D721Med (cell line): ENCODE measurements at regions not wholly inside any gene's neighbourhood (a gene's known extent, or its start where the extent isn't known, plus 50 kb on each side); places are given as distances from the start of the nearest gene placed in this dataset.

ENCODE experiments used
- DNase-seq: peaks from one replicate; pipeline ENCODE4 v3.0.0; 2011; ENCODE audit warnings: low spot score; ENCODE audit not compliant: insufficient read length
- FAIRE-seq: peaks from 2 replicates; lab custom pipeline; 2011; peaks lifted over from hg19 to GRCh38; lab: Jason Lieb, UNC
- TF ChIP-seq, protein P1 (sequence below): IDR thresholded peaks from 2 replicates; pipeline ENCODE4 v1.5.1; 2012; ENCODE audit warnings: mild to moderate bottlenecking, control low read depth; ENCODE audit not compliant: insufficient read depth; ENCODE audit errors: missing control alignments

DNA sequence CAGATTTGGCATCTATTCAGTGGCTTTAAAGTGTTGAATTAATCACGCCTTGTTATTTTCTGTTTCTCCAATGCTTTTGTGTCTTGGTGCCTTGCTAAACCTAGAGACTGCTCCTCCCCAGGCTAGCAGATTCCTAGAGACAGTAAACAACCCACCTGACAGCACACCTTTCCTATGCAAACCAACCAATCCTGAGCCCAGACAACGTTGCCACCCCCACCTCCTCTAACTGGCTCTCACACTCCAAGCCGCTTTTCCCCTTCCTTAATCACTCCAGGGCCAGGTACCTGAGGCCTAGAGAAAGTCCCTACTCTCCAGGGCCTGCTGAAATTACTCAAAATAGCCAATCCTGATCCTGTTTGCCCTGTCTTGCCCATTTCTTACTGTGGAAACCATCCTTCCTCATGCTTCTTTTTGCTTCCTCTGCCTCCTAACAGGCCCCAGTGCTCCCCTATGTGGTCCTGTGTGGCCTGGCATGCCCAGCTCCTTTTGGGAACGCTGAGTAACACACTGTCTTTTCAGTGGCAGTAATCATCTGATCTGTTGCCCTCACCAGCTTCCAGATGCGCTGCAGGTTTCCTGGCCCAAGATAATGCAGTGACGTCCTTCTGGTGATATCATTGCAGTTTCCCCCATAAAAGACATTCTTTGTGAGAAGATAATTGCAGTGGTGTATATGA lies 53.4 kb downstream of the GAS1 start:
- DNase-seq (no peak), FAIRE-seq (no peak)
- TF ChIP-seq, protein P1, sequence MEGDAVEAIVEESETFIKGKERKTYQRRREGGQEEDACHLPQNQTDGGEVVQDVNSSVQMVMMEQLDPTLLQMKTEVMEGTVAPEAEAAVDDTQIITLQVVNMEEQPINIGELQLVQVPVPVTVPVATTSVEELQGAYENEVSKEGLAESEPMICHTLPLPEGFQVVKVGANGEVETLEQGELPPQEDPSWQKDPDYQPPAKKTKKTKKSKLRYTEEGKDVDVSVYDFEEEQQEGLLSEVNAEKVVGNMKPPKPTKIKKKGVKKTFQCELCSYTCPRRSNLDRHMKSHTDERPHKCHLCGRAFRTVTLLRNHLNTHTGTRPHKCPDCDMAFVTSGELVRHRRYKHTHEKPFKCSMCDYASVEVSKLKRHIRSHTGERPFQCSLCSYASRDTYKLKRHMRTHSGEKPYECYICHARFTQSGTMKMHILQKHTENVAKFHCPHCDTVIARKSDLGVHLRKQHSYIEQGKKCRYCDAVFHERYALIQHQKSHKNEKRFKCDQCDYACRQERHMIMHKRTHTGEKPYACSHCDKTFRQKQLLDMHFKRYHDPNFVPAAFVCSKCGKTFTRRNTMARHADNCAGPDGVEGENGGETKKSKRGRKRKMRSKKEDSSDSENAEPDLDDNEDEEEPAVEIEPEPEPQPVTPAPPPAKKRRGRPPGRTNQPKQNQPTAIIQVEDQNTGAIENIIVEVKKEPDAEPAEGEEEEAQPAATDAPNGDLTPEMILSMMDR = no peak

DNA sequence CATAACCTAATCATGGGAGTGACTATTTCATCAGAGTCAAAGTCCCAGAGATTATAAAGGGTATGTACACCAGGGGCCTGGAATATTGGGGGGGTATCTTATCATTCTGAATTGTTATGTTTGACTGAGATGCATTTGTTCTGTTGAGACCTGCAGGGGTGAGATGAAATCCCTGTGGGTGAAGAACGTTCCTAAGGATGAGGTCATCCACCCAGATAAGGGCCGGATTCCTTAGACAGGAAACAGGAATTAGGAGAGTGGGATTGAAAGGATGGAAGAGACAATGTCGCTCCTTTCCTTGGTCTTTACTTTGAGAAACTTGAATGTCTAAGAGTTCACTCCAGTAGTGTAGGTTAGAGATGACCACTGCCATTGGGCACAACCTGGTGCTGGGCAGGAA lies 54.7 kb downstream of the GAS1 start:
- no peak for FAIRE-seq

DNA sequence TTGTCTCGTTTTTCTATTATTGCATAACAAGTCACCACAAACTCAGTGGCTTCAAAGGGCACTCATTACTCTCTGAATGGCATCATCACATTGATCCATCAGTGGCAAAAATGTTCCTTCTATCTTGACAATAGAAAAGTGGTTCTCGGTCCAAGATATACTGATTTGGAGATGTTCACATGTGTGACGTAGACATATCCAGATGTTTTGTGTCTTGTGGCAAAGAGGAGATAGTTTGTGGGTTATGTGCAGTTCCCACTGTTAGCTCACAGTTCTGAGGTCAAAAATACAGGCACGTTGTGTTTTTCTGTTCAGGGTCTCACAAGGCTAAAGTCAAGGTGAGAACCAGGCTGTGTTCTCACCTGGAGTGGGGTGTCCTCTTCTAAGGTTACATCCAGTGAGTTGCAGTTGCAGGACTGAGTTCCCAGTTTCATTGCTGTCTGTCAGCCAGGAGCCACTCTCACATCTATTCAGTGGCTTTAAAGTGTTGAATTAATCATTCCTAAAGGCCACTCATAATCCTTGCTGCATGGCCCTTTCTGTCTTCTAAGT lies 55.3 kb downstream of the GAS1 start:
- no peak for DNase-seq
- FAIRE-seq = no peak
- TF ChIP-seq, protein P1 = no peak

More for the DNA sequence above, 54.7 kb downstream of the GAS1 start:
- TF ChIP-seq, protein P1 = no peak
- DNase-seq = no peak

DNA sequence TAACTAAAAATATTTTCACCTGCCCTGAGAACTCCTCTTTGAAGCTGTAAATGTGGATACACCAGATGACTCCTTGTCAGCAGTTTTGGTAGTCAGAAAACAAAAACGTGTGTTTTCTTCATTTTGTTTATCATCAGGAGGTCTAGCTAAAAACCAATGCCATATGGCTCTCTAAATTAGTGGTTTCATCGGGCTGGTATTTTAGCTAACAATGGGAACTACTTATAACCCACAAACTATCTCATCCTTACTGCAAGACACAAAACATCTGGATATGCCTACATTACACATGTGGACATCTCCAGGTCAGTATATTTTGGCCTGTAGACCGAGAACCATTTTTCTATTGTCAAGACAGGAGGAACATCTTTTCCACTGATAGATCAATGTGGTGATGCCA lies 56.2 kb downstream of the GAS1 start:
- TF ChIP-seq, protein P1 = no peak
- DNase-seq = no peak
- no peak for FAIRE-seq

DNA sequence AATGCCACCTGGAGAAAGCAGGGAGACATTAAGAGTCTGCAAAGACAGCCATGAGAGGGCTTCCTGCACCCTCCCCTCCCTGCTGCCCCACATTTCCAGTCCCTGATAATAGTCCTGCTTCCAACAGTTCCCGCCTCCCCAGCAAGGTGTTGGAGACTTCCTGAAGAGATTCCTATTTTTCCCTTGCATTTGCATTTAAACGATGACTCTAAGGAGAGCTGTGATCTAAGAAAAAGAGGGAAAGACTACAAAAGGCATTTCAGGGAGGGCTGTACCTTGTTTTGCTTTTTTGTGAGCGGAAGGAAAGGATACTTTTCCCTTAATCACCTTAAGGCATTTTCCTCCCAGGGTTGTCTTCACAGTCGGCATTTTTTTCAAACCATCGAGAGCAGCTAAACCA lies 62.1 kb downstream of the GAS1 start:
- no peak for FAIRE-seq
- TF ChIP-seq, protein P1 = no peak
- DNase-seq = no peak

DNA sequence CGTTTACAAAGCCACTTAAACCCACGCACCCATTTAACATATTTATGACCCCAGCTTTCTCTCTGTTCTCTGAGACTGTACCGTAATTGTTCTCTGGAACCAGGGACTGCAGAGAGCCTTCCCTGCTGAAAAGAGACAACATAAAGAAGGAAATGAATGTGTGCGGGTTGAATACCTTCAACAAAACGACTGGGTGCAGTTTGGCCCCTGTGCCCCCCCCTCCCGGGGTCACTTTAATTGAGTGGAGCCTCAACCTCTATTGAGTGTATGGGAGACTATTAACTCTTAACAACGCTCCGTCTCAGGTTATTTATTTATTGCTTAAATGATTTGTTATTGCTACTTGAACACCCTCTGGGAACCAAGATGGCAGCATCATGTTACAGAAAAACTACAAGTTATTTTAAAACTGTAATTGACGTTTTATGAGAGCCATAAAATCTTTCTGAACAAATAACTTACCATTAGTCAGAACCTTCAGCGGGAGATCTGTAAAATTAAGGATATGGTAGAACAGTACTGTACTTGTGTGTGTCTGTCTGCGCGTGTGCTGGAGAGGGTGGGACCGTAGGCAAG lies 70.6 kb downstream of the GAS1 start:
- FAIRE-seq = no peak

More for the DNA sequence above, 70.6 kb downstream of the GAS1 start:
- TF ChIP-seq, protein P1 = no peak
- DNase-seq = no peak
